Embryonic facial prominence (tissue), 1 donor: ENCODE measurements at regions not wholly inside any gene's neighbourhood (a gene's known extent, or its start where the extent isn't known, plus 50 kb on each side); places are given as distances from the start of the nearest gene placed in this dataset.

Source experiments
- DNase-seq: peaks from one replicate; pipeline ENCODE4 v3.0.0-alpha.2; 2016; ENCODE audit errors: extremely low spot score

DNA sequence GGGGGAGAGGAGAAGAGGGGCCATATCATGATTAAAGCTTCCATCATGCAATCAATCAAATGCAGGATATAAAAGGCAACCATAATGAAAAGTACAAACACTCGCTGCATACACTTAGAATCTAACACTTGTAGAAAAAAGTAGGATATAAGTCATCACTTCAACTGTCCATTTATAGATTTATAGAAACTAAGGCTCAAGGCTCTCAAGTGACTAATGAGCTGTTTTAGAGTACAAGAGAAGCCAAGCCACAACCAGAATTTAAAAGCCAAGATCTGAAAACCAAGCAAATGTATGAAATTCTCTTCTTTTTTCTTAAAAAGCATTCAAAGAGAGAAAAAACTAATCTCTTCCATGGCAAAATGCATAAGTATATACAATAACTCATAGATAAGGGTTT lies 160.2 kb upstream of the BLID start:
- no peak for DNase-seq

DNA sequence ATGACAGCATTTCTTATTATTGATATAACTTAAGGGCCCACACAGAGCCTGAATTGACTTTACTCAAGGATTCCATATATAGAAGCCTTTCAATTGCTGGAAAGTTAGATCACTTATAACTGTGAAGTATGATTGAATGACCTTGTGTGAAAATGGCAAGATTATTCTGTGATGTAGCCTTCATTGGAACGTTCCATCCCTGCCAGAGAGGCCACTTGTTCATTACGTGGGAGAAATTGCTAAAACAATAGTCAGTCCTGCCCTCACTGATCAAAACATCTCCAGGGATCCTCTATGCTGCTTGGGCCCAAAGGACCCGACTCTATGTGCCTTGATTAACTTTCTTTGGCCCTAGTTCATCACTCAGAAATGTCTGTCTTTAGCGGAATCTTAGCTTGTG lies 159.5 kb upstream of the BLID start:
- DNase-seq = no peak

GRCh38 chr11:122273476-122274191 lies 157.6 kb upstream of the BLID start:
- no peak for DNase-seq

GRCh38 chr11:122271745-122272144 lies 155.7 kb upstream of the BLID start:
- no peak for DNase-seq

- no peak for DNase-seq
Measured at GRCh38 chr11:122271137-122271536, 155.1 kb upstream of the BLID start.

DNA sequence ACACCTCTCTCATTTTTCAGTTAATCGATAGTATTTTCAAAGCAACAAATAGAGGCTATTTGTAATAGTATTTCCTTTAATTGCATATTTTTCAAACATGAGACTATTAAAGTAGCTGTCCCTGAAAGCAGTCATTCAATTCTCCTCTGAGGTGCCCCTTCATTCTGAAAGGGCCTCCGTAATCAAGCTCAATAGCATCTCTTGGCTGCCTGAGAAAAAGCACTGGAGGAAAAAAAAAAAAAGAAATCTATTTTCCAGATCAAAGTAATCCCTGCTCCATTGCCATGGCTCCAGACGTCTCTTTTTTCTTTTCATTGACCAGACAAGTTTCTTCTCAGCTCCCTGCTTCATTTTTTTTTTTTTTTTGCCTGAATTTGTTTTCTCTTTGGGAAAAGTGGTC lies 154.5 kb upstream of the BLID start:
- DNase-seq = no peak

- DNase-seq = no peak
Measured at GRCh38 chr11:122269824-122270223, 153.8 kb upstream of the BLID start.

DNA sequence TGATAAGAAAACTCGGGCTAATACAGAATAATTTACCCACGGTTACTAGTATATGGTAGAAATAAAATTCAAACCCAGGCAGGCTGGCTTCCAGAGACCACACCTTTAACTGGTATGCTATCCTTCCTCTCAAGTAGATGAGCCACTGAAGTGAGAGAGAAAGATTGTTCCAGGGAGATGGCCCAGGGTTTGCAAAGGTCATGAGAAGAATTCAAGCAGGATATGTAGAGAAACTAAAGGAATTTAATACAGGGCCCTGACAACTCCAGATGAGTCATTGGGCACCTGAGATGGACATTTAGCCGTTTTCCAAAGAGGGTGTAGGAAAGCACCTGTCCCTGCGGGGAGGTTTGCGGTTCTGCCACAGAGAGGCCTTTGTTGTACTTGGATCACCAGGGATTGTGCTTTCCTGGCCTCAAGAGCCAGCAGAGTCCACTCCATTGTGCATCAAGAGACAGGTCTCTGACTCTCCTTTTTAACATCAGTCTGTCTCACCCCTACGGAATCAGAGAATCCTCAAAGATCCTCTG lies 152.7 kb upstream of the BLID start:
- no peak for DNase-seq

GRCh38 chr11:122267602-122268001 lies 151.6 kb upstream of the BLID start:
- no peak for DNase-seq

- no peak for DNase-seq
Measured at GRCh38 chr11:122265981-122266380, 150.0 kb upstream of the BLID start.

DNA sequence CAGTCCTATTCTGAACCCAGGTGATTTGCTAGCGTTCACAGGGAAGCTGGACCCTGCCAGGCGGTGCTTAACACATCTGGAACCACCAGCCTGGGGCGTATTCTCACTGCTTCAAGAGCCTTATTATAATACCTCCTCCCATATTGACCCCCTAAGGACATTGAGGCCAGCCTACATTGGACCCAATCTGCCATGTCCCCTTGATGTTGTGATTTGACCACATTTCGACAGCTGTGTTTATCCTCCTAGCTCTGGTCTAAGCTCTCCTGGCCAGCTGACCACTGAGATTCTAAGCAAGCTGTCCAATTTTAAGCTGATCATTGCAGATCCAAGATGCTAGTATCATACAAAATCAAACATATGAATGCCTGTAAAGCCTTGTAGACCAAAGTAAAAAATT lies 148.1 kb upstream of the BLID start:
- DNase-seq = no peak

DNA sequence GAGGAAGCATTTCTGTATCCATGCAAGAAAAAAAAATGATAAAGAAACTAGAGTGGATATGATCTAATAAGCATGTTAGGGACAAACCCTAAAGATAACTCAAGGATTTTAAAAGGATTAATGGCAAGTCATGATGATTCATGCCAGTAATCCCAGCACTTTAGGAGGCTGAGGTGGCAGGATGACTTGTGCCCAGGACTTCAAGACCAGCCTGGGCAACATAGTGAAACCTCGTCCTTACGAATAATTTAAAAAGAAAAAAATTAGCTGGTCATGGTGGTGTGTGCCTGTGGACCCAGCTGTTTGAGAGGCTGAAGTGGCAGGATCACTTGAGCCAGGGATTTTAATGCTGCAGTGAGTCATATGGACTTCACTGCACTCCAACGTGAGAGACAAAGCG lies 145.5 kb upstream of the BLID start:
- DNase-seq = no peak

GRCh38 chr11:122259195-122259821 lies 143.3 kb upstream of the BLID start:
- DNase-seq = no peak

DNA sequence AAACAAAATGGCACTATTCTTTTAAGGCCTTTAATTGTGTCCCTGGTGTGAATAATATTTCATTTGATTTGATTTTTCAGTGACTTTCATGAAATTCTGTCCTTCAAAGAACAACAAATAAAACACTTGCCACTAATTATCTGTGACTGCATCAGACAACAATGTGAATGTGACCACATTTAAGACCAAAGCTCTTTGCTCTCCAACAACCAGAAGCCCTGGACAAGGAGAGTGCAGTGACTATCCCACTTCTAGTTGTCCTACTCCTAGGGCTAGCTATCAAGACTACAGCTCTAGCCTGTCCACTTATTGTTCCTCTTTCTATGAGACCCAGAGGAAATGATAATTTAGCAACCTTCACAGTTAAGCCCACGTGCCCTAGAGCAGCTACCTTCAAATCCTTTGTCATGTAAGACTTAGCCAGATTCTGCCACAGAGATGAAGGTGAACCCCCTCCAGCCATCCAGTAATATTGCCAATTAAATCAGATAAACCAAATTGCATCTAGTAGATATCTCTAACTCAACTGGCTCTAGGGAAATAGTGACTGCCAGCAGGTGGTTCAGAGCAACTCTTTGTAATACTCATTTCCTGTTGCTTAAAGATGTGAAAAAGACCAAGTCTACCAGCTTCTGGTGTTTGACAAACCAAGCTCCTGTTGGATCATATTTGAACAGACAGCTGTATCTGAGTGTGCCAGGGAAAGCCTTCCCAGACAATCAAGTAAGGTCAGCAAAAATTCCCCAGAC lies 142.6 kb upstream of the BLID start:
- no peak for DNase-seq

DNA sequence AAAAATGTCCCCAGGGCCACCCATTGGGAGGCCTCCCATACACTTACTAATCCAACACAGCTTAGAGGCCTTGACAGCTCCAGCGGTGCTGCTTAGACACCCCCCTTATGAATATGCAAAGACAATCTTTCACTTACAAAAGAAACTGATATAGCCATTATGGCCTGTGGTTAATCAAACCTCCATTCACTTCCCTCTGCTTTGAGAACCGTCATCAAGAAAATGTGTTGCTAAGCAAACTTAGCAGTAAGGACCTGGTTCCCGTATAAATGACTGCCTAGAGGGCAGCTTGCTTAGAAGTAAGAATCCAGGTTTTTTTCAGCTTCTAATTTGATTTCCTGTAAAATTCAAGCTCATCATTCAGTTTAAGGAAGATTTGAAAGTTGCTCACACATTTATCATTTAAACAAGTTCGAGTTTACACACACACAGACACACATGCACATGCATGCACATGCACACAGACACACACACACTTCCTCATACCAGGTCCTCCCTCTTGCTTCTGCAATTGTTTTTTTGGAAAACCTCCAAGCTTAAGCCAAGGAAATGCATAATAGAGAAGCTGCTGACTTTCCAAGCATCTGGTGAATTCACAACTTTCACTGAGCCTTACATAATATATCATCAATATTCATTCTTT lies 137.7 kb upstream of the BLID start:
- peak; percentile 52 for DNase-seq

DNA sequence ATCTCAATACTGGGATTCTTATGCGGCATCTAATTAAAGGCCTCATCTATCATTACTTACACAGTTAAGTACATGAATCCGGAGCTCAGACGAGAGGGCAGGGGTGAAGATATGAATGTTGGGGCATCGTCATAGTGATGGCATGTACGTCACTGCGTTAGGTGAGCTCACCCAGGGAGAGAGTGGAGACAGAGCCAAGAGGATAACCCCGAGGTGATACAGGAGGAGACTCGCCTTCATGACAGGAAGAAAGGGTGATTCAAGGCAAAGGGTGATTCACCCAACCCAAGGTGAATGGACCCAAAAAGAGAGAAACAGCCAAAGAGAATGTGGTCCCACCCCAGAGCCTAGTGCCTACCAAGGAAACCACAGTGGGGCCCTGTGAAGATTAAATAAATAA lies 132.9 kb upstream of the BLID start:
- DNase-seq = no peak

- no peak for DNase-seq
Measured at GRCh38 chr11:122248131-122248530, 132.1 kb upstream of the BLID start.

DNA sequence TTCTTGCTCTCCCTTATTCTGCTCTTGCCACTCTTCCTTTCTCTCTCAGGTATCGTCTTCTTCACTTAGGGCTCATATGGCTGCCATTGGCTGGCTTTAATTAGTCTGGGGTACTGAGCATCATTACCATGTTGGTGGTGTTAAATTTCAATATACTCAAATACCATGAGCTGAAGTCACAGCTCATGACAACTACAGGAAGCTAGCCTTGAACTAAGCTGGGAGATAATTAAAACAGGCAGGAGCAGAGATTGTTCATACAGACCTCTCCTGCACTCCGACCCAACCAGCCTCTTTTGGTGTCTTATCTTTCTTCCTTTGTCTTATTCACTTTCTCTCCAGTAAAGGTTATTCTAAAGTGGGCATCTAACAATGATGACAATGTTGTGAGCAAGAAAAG lies 130.9 kb upstream of the BLID start:
- no peak for DNase-seq

DNA sequence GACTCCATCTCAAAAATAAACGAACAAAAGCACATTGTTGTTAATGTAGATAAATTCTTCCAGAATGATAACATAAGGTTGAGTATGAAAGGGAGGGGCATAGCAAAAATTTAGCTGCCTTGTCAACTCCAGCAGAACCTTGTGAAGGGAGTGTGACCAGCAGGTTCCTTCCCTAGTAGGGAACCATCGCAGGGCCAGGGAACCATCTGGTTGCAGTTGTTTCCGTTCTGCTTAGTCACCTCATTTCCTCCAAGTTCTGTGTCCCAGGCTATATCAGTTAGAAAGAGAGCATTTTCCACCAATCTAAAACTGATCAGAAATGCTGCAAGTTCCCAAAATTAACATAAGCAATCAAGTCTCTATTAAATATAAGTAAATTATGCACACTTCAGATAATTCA lies 126.7 kb upstream of the BLID start:
- no peak for DNase-seq

DNA sequence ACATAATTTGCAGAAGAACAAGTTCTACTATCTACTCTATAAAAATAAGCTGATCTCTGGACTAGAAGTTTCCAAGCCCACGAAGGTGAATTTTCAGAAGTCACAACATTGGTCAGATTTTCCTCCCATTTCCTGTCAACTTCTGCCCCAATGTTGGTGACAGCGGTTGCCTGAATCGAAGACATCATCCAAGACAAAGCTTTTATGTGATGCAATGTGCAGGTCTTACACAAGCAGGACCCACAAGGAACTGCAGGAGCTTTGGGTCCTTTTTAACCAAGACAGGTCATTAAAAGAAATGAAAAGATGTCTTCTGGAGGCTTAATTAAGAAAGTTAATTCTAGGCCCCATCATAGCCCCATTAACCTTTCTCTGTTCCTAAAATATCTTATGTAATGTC lies 125.6 kb upstream of the BLID start:
- DNase-seq = no peak

- no peak for DNase-seq
Measured at GRCh38 chr11:122240638-122241037, 124.6 kb upstream of the BLID start.

DNA sequence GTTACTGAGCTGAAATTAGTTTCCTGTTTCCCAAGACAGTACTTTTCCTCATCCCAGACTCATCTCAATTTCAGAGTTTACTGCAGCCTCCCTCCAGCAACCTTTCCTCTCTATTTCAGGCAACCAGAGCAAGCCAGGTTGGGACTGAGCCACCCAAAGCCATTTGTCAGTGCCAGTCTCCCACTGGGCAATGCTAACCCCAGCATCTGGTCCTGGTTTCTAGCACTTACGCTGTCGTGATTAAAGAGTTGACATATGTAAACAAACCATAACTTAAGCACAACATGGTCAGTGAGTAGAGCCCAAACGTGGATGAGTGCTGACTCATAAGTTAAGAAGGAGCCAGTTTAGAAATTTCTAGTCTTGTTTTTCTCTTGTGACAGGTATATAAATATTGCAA lies 119.6 kb upstream of the BLID start:
- no peak for DNase-seq
